Pancreas (tissue), 10 donors: ENCODE measurements at regions not wholly inside any gene's neighbourhood (a gene's known extent, or its start where the extent isn't known, plus 50 kb on each side); places are given as distances from the start of the nearest gene placed in this dataset.

ENCODE experiments used
- ATAC-seq, 4 donors: fragments of 200-7000 bp; cut with Tn5 transposase; one replicate each; pipeline versions ENCODE4 v1.8.0 to v1.9.1; 2020; ENCODE audit warnings: mild to moderate bottlenecking in 4 of 4, moderate library complexity in 4 of 4
- DNase-seq, 6 donors: peaks; one replicate each; pipeline ENCODE4 v3.0.0-alpha.2; 2020
- FAIRE-seq: peaks from 2 replicates; lab custom pipeline; 2012; peaks lifted over from hg19 to GRCh38; lab: Jason Lieb, UNC
- H3K27ac ChIP-seq, 4 donors: fragments of 200-600 bp; sonication (generic); 1 replicate in 3 of 4; 2 replicates in 1 of 4; pipeline versions ENCODE4 v1.5.0 to v1.8.0; 2020
- H3K27me3 ChIP-seq, 4 donors: fragments of 200-600 bp; one replicate each; pipeline ENCODE4 v1.8.0; 2021
- H3K36me3 ChIP-seq, 3 donors: fragments of 200-600 bp; sonication (generic) in 1 of 3; one replicate each; pipeline versions ENCODE4 v1.5.0 to v1.8.0; 2020 to 2021
- H3K4me1 ChIP-seq, 3 donors: fragments of 200-600 bp; one replicate each; pipeline ENCODE4 v1.8.0; 2021
- H3K4me3 ChIP-seq, 4 donors: fragments of 200-600 bp; sonication (generic) in 2 of 4; one replicate each; pipeline versions ENCODE4 v1.5.0 to v1.8.0; 2020 to 2021
- H3K9me3 ChIP-seq, 4 donors: fragments of 200-600 bp; one replicate each; pipeline ENCODE4 v1.8.0; 2021
- WGBS, 2 donors: extraction: QIAGEN DNeasy Blood & Tissue Kit; methylation state at CpG; one replicate each; pipeline ENCODE4 v1.1.7; 2013; 5-methylcytosine and 5-hydroxymethylcytosine counted together
- intact Hi-C, 3 donors: fragments of 100-400 bp; cut with DNase I; formaldehyde crosslinking; loops; one replicate each; pipeline versions ENCODE4 v1.11.1 to v1.14.2; 2022
- TF ChIP-seq, protein P1 (sequence below), 4 donors: fragments of 200-600 bp; sonication (generic) in 3 of 4; IDR thresholded peaks; one replicate each; pipeline versions ENCODE4 v1.5.0 to v1.8.0; 2021; ENCODE audit warnings: antibody characterized with exemption in 4 of 4
- donor health status: healthy with polysubstance abuse.
- donor health status: DM: no; HTN: no; CAD: no; lungs with moderate emphysema.
- donor health status: DM: no; HTN: no; CAD: no.
- donor health status: control.
- donor health status: control.
- donor health status: Bipolar disorder and iron deficiency.
- donor health status: DM: yes; HTN: yes; CAD: no.
- donor health status: DM: no; HTN: no; CAD: no.
- donor health status: DM: no; HTN: no; CAD: no.
- donor health status: DM: yes; HTN: yes; CAD: no.

- Histone ChIP-seq H3K27me3 (peaks cover 0 to 9% (median 0%) of the 10 kb centered on the region in 4 donors), H3K27ac (no peak overlapping the region), H3K4me1 (no peaks in the 10 kb centered on the region), H3K36me3 (no peaks in the 10 kb centered on the region), H3K4me3 (no peak overlapping the region), H3K9me3 (no peaks in the 10 kb centered on the region)
- TF ChIP-seq, protein P1, sequence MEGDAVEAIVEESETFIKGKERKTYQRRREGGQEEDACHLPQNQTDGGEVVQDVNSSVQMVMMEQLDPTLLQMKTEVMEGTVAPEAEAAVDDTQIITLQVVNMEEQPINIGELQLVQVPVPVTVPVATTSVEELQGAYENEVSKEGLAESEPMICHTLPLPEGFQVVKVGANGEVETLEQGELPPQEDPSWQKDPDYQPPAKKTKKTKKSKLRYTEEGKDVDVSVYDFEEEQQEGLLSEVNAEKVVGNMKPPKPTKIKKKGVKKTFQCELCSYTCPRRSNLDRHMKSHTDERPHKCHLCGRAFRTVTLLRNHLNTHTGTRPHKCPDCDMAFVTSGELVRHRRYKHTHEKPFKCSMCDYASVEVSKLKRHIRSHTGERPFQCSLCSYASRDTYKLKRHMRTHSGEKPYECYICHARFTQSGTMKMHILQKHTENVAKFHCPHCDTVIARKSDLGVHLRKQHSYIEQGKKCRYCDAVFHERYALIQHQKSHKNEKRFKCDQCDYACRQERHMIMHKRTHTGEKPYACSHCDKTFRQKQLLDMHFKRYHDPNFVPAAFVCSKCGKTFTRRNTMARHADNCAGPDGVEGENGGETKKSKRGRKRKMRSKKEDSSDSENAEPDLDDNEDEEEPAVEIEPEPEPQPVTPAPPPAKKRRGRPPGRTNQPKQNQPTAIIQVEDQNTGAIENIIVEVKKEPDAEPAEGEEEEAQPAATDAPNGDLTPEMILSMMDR (IDR thresholded peaks at IDR 0.05): no peak
- FAIRE-seq (no peak), ATAC-seq (no peak), DNase-seq (no peak)
- 73 to 87% methylated on average over 6 of the region's 6 CpGs for WGBS, 2 donors
- intact Hi-C loops: loop anchor here in 2 of 3 donors (10.0 kb wide), 2 partner anchors 95 to 585 kb away; partner anchors contain the start of gene FOXF2 (in 1 of the 2)
Measured at GRCh38 chr6:799769-800168, 106.8 kb upstream of the EXOC2 start.

DNA sequence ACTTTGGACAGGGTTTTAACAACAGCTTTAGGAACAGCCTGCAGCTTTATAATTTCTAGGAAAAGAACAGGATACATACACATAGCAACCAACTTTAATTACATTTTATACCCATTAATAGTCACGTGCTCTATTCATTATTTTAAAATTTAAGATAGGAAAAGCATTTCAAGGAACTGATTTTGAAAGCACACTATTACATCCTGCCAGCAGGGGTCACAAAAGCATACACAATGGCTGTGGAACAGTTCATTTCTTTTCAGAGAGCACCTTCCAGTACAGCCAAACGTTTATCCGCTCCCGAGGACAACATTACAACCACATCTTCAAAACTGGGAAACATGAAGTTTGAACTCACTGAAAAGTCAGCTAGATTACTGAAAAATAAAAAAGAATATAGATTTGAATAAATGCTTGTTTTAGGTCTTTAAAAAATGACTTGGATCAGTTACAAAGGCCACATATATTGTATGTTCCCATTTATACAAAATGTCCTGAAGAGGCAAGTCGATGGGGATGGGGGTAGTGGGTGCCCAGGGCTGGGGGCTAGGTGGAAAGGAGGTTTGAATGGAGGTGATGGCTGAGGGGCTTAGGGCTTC, 104.6 kb upstream of the EXOC2 start:
- Histone ChIP-seq H3K4me3 (no peak overlapping the region), H3K27me3 (peaks cover 0 to 25% (median 0%) of the 10 kb centered on the region in 4 donors), H3K9me3 (no peaks in the 10 kb centered on the region), H3K4me1 (no peaks in the 10 kb centered on the region), H3K36me3 (no peaks in the 10 kb centered on the region), H3K27ac (no peak overlapping the region)
- FAIRE-seq: peak; percentile 92
- intact Hi-C loops: loop anchor here in 2 of 3 donors (10.0 kb wide), 2 partner anchors 97 to 587 kb away; partner anchors contain the start of gene FOXF2 (in 1 of the 2)
- TF ChIP-seq, protein P1 (IDR thresholded peaks at IDR 0.05): peak; percentile 57 to 79 (median 66)
- peak in 3 of 6 donors; percentile 27 to 64 (median 34) for DNase-seq
- 3 to 7% methylated on average over 5 of the region's 5 CpGs for WGBS, 2 donors
- ATAC-seq: peak; percentile 74 to 93 (median 91)

GRCh38 chr6:795046-795685, 102.2 kb upstream of the EXOC2 start:
- intact Hi-C loops: loop anchor here in 2 of 3 donors (10.0 kb wide), 2 partner anchors 100 to 590 kb away; partner anchors contain the start of gene FOXF2 (in 1 of the 2)
- peaks cover 0 to 30% (median 0%) of the 10 kb centered on the region in 4 donors for H3K27me3 ChIP-seq
- FAIRE-seq (no peak), DNase-seq (no peak), ATAC-seq (no peak)
- no peak overlapping the region for H3K4me3 ChIP-seq
- H3K4me1 ChIP-seq: no peaks in the 10 kb centered on the region
- WGBS, 2 donors: 43 to 55% methylated on average over 11 of the region's 11 CpGs
- no peaks in the 10 kb centered on the region for H3K36me3 ChIP-seq
- no peak overlapping the region for H3K27ac ChIP-seq
- no peaks in the 10 kb centered on the region for H3K9me3 ChIP-seq
- TF ChIP-seq, protein P1 (IDR thresholded peaks at IDR 0.05): no peak

DNA sequence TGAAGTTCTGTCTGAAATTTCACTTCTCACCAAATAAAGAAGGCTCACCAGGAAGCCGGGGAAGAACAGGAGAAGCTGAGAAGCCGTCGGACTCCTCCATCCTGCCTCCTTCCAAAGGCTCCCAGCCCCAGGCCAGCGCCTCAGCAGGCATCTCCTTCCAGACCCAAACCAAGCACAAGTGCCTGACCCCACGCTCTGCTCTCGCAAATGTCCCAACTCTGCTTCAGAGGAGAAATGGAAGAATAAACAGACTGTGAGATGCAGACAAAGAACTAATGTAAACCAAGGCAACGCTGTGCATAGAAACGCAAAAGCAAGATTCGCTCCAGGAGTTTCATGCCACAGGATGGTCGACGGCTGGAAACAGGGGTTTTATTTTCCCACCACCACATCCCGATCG, 100.3 kb upstream of the EXOC2 start:
- ATAC-seq (no peak), FAIRE-seq (no peak)
- intact Hi-C loops: loop anchor here in 2 of 3 donors (5.0 to 10.0 kb wide), 3 partner anchors 102 to 592 kb away; partner anchors contain the start of gene FOXF2 (in 1 of the 2)

More for the DNA sequence above, 100.3 kb upstream of the EXOC2 start:
- TF ChIP-seq, protein P1 (IDR thresholded peaks at IDR 0.05): no peak
- no peak overlapping the region for H3K27ac ChIP-seq
- no peak overlapping the region for H3K4me3 ChIP-seq
- no peaks in the 10 kb centered on the region for H3K4me1 ChIP-seq
- H3K36me3 ChIP-seq: no peaks in the 10 kb centered on the region
- no peaks in the 10 kb centered on the region for H3K9me3 ChIP-seq
- peaks cover 0 to 30% (median 0%) of the 10 kb centered on the region in 4 donors for H3K27me3 ChIP-seq
- WGBS, 2 donors: 61 to 80% methylated on average over 13 of the region's 13 CpGs
- DNase-seq: no peak
